Cerebellar cortex (tissue), 1 donor: ENCODE measurements at regions not wholly inside any gene's neighbourhood (a gene's known extent, or its start where the extent isn't known, plus 50 kb on each side); places are given as distances from the start of the nearest gene placed in this dataset.
A peak's percentile ranks its signal among the peaks of the same experiment; 100 is the strongest.
"Not testable (repeated sequence)": the region's sequence is repeated elsewhere in the genome, so short reads cannot be mapped to it uniquely, and the experiment has no call there.

Experiments used
- DNase-seq: peaks from one replicate; pipeline ENCODE4 v3.0.0-alpha.2; 2015; ENCODE audit warnings: low spot score

DNA sequence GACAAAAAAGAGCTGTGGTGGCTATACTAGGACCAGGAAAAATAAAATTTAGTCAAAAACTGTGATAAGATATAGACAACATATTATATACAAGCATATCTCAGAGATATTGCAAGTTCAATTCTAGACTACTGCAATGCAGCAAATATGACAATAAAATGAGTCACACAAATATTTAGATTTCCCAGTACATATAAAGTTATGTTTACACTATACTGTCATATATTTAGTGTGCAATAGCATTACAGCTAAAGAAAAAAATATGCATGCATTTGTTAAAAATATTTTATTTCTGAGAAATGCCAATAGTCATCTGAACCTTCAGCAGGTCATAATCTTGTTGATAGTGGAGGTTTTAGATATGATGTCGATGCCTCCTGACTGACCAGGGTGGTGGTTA is 72.1 kb downstream of the AKR1C4 start:
- no peak for DNase-seq

- DNase-seq: no peak
Observed at GRCh38 chr10:5269791-5270190, 73.2 kb downstream of the AKR1C4 start.

GRCh38 chr10:5271526-5271925 is 74.9 kb downstream of the AKR1C4 start:
- DNase-seq: no peak

DNA sequence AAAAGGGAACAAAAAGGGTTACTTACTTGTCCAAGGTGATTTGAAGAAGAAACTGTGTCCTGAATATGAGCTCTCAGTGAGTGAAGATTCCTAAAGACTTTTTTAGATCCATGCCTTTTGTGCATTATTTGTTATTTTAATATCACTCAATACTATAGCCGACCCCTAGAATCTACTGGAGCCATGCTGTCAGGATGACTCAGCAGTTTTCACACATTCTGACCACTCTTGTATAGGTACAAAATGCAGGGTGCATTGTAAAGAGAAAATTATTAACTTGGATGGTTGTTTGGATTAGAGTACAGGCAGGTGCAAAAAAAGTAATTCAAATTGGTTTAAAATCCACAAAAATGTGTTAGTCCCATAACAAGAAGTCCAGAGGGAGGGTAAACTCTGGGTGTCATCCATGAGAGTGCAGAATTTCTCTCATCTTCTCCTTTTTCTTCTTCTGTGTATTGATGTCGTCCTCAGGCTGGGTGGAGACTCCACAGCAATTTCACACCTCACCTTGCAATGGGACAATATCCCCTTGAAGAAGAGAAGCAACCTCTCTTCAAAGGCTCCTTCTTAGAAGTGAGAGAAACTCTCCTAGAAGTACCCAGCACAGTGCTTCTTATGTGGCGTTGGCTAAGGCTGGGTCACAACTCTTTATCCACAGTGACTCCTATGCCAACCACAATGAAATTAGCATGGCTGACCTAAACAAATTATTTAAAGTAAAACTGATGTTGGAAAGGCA is 75.6 kb downstream of the AKR1C4 start:
- DNase-seq: no peak

DNA sequence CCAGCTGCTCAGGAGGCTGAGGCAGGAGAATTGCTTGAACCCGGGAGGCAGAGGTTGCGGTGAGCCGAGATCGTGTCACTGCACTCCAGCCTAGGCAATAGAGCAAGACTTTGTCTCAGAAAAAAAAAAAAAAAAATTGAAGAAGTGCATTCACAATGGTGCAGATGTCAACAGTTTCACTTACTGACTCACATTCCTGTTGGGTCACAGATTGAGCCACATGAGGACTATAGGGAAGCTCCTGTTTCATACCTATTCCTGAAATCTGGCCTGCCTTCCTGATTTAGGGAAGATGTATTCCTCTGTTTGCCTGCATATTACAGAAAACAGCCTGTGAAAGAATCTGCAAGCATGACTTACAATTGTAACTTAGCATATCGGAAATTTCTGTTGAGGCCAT is 78.2 kb downstream of the AKR1C4 start:
- no peak for DNase-seq

GRCh38 chr10:5281356-5281755 is 83.4 kb upstream of the UCN3 start:
- DNase-seq: no peak

- DNase-seq: no peak
Observed at GRCh38 chr10:5282137-5282536, 82.6 kb upstream of the UCN3 start.

DNA sequence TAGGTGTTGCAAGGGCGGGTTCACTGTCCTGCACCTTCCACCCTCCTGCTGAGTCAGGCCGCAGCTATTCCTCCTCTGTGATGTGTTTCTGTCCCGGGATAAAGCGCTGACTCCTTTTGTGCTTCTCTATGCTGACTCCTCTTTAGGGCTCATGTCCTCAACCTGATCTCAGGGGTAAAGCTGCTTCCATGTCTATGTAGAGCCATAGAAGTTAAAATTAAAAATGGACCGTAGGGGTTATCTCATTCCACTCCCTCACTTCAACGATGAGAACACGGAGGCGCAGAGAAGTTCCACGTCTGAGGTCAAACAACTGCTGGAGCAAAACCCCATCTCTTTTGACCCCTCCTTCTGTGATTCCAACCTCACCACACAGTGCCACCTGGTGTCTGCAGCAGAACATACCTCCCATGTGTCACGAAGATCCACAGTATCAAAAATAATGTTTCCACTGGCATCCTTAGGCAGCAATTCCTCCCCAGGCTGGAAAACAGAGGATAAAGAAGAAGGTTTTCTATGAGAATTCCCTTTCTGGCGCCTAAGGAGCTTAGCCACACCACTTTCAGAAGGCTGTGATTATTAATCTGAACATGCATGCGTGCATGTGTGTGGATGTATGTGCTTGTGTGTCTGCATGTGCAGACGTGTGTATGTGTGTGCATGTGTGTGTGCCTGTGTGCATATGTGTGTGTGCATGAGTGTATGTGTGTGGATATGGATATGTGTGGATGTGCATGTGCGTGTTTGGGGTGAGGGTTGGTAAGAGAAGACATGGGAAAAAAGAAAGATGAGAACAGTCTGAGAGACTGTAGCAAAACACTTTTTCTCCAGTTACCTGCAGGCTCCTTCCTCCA is 81.2 kb upstream of the UCN3 start:
- DNase-seq: peak; percentile 6

DNA sequence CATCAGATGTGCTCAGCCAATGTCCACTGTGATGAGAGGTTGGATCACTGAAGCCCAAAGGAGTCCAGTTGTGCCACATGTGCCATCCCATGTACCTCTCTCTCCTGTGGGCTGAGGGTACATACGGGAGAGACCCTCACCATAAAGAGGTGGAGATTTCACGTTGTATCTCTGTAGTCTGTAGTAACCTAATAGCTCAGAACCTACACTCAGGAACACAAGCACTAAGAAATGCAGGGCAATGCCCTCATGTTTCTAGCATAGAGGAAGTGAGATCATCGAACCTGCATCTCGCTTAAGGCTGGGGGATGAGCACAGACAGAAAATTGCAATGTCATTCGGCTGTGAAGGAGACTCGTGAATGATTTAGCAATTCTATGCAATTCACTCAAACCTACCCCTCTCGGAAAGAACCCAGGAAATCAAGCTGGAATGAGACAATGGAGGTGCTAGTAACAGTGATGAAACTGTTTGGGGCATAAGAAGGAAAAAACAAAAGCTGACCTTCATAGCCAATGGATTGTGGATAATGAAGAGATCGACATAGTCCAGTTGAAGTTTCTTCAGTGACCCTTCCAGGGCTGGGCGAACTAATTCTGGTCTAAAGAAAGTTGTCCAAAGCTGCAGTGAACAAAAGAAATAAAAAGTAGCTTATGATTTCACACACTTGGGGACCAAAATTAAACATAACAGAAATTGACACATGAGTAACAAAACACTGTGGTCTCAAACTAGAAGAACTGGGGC is 80.3 kb upstream of the UCN3 start:
- DNase-seq: no peak

DNA sequence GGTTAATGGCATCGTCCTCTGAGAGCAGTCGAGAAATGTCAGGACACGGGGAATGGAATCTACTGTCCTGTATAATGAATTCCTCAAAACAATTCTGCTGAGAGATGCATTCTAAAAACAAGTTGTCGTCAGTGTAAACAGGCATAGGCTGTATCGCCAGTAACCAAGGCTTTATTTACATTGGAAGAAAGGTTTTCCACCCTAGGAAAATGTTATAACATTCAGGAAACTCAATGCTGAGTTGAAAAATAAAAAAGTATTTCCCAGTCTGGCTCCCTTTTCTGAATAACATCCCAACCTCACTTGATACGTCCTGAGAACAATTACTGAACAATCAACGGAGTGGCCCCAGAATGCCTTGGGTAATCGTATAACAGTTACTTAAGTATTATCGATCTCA is 79.6 kb upstream of the UCN3 start:
- DNase-seq: no peak

- no peak for DNase-seq
Observed at GRCh38 chr10:5288359-5288758, 76.4 kb upstream of the UCN3 start.

GRCh38 chr10:5289228-5289627 is 75.5 kb upstream of the UCN3 start:
- DNase-seq: not testable (repeated sequence)

GRCh38 chr10:5291501-5292195 is 73.1 kb upstream of the UCN3 start:
- no peak for DNase-seq

DNA sequence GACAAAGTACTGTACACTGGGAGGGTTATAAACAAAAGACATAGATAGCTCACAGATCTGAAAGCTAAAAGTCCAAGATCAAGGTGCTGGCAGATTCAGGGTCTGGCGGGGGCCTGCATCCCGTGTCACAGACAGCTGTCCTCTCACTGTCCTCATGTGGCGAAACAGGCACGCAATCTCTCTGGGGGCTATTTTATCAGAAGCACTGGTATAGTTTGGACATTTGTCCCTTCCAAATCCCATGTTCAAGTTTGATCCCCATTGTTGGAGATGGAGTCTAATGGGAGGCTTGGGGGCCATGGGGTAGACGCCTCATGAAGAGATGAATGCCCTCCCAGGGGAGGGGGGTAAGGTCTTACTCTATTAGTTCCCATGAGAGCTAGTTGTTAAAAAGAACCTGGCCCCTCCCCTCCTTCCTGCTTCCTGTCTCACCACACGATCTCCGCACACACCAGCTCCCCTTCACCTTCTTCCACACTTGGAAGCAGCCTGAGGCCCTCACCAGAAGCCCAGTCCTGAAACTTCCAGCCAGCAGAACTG is 72.5 kb upstream of the UCN3 start:
- DNase-seq: no peak

GRCh38 chr10:5292970-5293369 is 71.8 kb upstream of the UCN3 start:
- DNase-seq: not testable (repeated sequence)

- DNase-seq: peak; percentile 14
Observed at GRCh38 chr10:5293691-5294550, 70.8 kb upstream of the UCN3 start.

DNA sequence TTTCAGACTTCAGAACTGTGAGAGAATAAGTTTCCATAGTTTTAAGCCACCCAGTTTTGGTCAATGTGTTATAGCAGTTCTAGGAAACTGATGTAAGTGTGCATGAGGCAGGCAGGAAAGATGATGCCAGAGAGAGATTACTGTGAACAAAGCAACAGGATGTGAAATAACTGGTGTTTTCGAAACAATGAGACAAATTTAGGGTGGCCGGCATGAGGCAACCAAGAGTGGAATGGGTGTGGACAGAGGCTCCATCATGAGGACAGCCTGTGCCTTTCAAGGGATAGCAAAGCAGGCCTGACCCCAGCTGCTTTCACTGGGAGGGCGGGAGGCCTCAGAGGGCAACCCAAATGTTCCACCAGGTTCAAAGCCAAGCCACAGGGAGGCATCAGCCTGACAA is 67.3 kb upstream of the UCN3 start:
- no peak for DNase-seq

- no peak for DNase-seq
Observed at GRCh38 chr10:5297996-5298395, 66.8 kb upstream of the UCN3 start.

DNA sequence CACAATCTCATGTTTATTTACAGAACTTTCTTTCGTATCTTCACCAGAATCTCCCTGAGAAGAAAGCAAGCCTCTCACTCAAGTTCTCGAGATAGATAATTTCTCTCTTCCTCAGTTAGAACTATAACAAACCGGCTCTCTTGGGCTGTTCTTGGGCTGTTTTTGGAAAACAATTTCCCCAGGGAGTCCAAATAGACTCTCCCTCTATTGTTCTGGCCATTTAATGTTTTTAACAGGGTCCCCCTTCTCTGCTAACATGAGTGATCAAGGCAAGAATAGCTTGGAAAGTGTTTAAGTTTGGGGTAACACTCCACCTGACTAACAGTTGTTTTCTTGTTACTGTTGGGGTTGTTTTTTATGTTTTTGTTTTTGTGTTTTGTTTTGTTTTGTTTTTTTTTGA is 64.8 kb upstream of the UCN3 start:
- no peak for DNase-seq

GRCh38 chr10:5303504-5303903 is 61.3 kb upstream of the UCN3 start:
- no peak for DNase-seq

GRCh38 chr10:5305374-5305773 is 59.4 kb upstream of the UCN3 start:
- DNase-seq: no peak
